HPDE6-E6E7 (cell line): ENCODE measurements at regions not wholly inside any gene's neighbourhood (a gene's known extent, or its start where the extent isn't known, plus 50 kb on each side); places are given as distances from the start of the nearest gene placed in this dataset.

Source experiments
- DNase-seq: peaks from one replicate; pipeline ENCODE4 v3.0.0; 2011; ENCODE audit warnings: missing footprints; ENCODE audit errors: extremely low spot score

DNA sequence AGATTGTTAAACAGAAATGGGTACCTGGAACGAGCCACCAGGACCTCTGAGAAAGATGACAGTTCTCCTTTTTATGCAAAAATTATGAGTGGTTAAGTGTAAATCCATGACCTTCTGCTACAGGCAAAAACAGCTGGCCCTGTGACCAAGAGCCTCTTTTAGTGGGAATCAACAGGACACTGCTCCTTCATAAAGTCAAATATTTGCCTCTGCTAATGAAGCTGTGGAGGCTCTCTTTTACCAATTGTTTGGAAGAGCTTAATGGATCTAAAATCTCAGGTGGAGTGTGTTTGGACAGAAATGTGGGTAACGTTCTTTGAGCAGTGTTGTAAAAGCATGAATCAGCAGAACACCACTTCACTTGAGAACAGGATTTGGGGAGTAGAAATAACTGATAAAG is 117.5 kb upstream of the PCSK2 start:
- DNase-seq, result no peak

DNA sequence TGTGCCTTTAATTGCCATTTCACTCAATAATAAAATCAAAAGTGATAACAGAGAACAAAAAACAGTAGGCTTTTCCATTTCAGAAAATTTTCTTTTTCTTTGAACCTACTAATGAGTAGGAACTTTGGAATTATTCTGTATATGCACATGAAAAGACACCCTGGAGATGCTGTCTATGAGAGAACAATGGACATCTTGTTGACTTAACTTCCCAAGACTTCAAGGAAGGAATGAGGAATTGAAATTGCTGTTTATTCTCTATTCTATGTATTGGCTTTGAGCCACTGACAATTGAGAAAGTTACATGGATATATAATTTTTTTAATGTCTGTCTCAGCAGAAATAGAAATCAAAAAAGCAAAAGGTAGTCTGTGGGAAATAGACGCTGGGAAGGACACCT is 98.6 kb upstream of the PCSK2 start:
- DNase-seq, result no peak

GRCh38 chr20:17129089-17129488 is 97.8 kb upstream of the PCSK2 start:
- no peak for DNase-seq

GRCh38 chr20:17137692-17138091 is 89.1 kb upstream of the PCSK2 start:
- DNase-seq, result no peak

DNA sequence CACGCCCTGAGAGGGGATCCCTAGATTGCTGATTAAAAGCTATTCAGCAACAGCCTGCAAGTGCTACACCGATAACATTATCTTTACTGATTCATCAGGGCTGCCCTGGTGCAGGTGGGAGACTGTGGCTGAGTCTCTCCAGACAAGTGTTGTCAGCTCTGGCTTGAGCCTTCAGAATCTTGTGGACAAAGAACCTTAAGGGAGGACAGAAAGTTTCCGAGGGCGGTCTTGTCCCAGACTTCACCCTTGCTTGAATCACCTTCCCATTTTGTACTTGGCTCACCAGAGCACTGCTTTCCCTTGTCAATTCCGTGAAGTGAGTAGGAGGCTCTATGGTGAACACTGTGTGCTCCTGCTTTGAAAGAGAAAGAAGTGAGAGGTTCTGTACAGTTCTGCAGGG is 88.6 kb upstream of the PCSK2 start:
- no peak for DNase-seq

GRCh38 chr20:17140894-17141293 is 85.9 kb upstream of the PCSK2 start:
- no peak for DNase-seq

- DNase-seq, result no peak
Measured at GRCh38 chr20:17141568-17141967, 85.3 kb upstream of the PCSK2 start.

GRCh38 chr20:17142666-17143065 is 84.2 kb upstream of the PCSK2 start:
- no peak for DNase-seq

DNA sequence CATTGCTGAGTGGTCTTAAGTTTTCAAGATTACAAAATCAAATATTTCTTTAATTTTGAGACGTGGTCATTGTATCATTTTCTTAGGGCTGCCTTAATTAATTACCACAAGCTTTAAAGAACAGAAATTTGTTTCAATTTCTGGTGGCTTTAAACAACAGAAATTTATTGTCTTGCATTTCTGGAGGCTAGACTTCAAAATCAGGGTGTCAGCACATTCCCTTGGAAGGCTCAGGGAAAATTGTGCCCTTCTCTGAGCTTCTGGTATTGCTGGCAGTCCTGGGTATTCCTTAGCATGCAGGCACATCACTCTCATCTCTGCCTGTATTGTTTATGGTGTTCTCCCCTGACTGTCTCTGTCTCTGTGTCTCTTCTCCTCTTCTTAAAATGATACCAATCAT is 76.0 kb upstream of the PCSK2 start:
- DNase-seq, result no peak

DNA sequence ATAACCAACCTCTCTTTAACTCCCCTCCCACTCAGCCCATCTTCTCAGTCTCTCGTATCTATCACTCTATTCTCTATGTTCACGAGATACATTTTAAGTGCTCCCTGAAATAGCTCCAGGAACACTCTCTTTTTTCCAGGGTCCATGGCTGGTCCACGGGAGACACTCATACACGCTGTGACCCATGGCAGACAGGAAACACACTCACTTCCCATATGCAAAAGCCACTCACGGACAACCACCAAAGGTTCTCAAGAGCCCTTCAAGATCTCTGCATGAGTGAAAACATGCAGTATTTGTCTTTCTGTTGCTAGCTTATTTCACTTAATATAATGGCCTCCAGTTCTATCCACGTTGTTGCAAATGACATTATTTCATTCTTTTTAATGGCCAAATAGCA is 71.4 kb upstream of the PCSK2 start:
- no peak for DNase-seq

DNA sequence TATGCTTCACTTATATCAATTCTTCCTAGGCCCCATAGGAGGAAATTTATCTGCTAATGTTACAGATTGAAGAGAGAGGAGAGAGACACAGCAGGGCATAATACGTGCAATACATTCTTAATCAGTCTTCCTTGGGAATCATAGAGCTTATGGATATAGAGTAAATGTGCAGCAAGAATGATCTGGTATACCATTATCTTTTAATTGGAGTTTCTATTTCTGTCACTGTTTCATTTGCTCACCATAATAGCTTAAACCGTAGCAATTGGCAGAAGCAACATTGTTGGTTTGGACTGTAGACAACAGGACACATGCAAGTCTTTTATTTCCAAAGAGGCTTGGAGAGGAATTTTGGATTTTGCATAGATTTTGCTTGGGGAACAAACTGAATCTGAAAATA is 68.1 kb upstream of the PCSK2 start:
- no peak for DNase-seq

GRCh38 chr20:17161673-17162481 is 65.0 kb upstream of the PCSK2 start:
- no peak for DNase-seq

GRCh38 chr20:17168026-17168612 is 58.7 kb upstream of the PCSK2 start:
- DNase-seq, result no peak

DNA sequence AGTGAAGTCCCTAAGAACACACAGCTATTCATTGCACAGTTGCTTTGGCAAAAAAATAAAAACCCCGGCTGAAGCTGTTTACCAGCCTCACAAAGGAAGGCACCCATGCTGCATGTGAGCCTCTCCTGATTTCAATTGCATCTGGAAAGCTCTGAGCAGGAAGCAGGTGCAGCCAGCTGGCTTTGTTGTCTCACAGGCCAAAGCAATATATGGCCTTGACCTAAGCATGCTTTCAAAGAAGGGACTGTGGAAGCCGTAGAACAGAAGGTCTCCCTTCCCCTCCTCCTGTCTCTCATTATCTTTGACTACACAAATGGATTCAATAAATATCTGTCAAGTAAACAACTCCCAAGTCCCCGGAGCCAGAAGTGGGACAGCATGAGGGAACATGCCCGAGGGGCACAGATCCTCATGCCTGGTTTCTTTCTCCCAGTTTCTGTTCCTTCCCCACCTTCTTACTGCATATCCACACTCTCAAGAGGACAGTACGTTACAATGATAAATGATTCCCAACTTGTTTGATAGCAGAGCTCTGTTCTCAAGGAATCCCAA is 57.2 kb upstream of the PCSK2 start:
- no peak for DNase-seq

DNA sequence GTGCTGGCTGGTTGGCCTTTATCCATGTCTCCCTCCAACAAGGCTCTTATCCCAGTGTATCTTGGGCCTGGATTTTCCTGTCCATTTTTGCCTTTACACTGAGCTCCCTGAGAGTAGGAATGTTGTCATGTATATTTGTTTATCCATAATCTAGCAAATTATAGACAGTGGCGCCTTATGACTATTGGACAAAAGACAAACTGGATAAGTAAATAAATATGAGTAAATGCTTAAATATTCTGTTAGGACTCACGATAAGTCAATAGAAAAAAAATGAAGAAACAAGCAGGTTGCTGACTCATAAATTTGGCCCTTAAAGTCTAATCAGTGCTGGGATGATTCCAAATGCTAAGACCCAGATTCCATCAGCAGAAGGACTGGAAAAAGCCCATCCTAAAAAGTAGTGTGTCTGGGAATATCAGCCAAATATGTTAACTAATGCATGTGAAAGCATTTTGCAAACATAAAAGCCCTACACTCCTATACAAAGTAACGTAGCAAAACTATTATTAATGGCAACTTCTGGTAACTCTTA is 55.0 kb upstream of the PCSK2 start:
- DNase-seq, result no peak

GRCh38 chr20:17172836-17173516 is 53.9 kb upstream of the PCSK2 start:
- DNase-seq, result no peak
